NCI-H1105 (cell line): ENCODE measurements at regions not wholly inside any gene's neighbourhood (a gene's known extent, or its start where the extent isn't known, plus 50 kb on each side); places are given as distances from the start of the nearest gene placed in this dataset.
A peak's percentile ranks its signal among the peaks of the same experiment; 100 is the strongest.

Experiments used
- DNase-seq: peaks from one replicate; lab custom pipeline; 2025; lab: John Stamatoyannopoulos, UW

GRCh38 chr1:163013826-163014600 lies 55.1 kb upstream of the RGS4 start:
- DNase-seq, result no peak

DNA sequence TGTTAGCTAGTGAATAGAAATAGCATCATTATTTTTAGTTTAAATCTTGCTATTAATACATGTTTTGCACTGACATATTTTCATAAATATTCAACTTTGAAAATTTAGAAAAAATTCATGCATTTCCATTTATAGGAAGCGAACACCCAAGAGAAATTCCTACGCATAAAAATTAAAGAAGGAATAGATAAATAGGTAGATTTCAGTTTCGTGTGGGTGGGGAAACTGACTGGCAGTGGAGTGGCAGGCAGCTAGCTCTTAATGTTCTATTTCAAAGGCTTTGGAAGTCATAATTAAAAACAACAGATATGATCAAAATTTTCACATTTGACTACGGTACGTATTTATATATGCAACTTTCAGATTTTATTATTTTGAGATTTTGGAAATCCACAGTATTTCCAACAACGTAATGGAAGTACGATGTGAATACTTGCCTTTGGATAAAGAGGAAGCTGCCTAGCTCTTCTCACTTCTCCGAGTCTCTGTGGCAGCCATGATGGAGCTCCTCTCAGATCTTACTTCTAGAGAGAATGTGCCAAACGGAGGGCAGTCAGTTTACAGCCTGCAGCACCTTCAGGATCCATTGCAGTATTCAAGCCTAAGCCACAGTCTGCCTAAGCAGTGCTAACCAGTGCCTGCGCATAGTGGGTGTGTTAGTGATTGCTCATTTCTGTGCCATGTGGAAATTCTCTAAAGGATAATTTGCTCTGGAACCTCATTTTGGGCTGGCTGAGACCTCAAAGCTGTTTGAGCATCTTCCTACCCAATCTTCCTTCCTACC lies 62.9 kb upstream of the RGS4 start:
- no peak for DNase-seq

GRCh38 chr1:162997499-162998285 lies 71.5 kb upstream of the RGS4 start:
- DNase-seq, result no peak

DNA sequence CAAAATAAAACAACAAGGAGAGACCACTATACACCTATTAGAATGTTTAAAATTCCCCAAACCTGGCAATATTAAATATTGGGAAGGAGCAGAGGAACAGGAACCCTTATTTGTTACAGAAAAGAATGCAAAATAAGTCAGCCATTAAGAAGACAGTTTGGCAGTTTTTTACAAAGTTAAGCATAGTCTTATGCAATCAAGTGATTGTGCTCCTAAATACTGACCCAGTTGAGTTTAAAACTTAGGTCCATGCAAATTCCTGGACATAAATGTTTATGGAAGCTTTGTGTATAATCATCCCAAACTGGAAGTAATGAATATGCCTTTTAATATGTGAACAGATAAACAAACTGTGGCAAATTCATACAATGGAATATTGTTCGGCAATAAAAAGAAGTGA lies 72.9 kb upstream of the RGS4 start:
- no peak for DNase-seq

GRCh38 chr1:162994921-162995320 lies 74.2 kb upstream of the RGS4 start:
- DNase-seq, result no peak

DNA sequence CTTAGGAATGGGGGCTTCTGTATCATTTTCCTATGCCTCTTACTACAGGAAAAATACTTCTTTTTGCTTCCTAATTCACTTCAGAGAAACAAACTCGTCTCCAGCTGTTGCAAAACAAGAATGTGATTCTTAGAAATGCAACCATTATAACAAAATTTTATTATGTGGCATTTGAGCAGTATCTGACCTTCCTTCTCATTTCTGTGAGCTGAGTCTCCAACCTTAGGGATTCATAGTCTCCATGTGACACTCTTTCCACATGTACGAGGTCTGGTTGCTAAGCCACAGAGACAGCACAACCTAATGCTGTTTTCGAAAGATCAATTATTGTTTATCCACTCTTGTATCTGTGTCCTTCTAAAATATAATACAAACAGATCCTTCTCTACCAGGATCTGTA lies 75.3 kb upstream of the RGS4 start:
- no peak for DNase-seq

DNA sequence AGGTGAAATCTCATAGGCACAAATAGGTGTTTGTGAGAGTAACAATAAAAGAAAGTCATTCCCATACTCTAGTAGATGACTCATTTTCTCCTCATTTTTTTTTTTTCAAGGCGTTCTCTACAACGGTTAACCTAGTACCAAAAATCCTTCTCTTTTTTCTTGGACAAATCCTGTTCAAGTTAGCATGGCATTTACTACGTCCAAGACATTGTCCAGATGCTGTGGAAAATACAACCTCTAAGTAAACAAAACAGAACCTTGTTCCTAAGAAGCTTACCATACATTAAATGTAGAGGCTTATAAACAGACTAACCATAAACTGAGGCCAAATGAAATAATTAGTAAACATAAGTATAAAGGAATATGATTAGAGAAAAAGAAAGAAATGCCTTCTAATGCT lies 76.2 kb upstream of the RGS4 start:
- DNase-seq, result no peak

DNA sequence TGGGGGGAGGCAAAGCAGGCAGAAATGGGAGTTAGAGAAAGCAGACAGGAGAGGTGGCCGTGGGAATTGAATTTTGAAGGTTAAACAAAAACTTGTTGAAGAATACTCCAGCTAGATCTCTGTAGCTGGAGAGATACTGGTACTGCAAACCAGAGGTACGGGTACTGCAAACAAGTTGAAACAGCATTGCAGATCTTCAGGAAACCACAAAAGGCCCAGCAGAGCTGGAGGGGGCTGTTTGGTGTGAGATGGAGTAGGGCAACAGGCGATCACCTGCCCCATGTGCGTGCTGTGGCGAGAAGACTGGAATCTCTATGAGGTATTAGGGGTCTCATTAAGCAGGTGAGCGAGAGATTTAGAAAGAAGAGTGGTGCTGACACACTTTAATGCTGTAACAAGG lies 77.7 kb upstream of the RGS4 start:
- no peak for DNase-seq

GRCh38 chr1:162990665-162991064 lies 78.5 kb upstream of the RGS4 start:
- no peak for DNase-seq

GRCh38 chr1:162988869-162989268 lies 80.3 kb upstream of the RGS4 start:
- no peak for DNase-seq

GRCh38 chr1:162987866-162988265 lies 81.3 kb upstream of the RGS4 start:
- no peak for DNase-seq

GRCh38 chr1:162985816-162986435 lies 83.2 kb upstream of the RGS4 start:
- DNase-seq, result no peak

DNA sequence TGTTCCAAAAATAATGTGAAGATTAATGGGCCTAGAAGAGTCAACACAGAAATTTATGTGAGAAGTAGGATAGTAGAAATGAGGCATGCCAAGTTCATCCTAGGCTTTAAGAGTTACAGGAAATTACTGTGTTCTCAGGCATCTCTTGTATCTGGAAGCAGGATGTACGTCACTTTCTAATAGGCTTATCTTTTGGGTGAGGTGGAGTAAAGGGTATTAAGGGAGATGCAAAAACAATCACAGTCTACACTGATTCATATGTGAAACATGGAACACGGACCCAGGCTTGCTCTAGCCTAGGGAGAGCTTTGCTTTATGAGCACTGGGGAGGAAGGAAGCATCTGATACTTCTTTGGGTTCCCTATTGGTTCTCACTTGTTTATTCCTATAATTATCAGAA lies 84.5 kb upstream of the RGS4 start:
- DNase-seq, result no peak

DNA sequence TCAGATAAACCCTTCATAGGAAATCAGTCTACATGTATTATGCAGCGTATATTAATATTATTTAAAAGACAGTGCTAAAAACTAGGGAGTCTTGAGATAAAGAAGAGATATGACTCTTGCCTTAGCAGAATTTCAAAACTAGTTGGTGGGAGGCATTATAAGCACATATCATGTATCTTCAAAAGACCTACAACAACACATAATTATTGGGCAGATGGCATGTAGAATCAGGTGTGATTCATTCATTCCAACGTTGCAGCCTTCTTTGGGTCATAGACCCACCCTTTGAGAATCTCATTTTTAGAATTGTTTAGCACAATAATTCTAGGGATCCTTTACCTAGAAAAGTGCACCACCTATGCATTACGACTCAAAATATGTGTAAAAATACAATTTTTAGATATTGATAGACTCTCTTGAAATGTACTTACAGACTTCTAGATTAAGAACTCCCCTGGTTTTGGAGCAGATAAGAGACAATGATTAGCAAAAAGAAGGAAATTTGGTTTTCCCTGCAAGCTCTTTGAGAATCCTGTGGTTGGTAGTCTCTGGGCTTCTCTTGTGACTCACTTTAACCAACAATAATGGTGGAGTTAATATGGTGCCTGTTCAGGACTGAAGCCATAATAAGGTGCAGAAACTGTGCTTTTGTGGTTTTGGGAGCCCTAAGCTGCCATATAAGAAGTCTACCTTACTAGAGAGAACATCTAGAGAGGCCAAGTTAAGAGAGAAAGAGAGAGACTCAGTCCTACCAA lies 85.3 kb upstream of the RGS4 start:
- DNase-seq, result no peak

GRCh38 chr1:162982364-162982763 lies 86.8 kb upstream of the RGS4 start:
- DNase-seq, result no peak

DNA sequence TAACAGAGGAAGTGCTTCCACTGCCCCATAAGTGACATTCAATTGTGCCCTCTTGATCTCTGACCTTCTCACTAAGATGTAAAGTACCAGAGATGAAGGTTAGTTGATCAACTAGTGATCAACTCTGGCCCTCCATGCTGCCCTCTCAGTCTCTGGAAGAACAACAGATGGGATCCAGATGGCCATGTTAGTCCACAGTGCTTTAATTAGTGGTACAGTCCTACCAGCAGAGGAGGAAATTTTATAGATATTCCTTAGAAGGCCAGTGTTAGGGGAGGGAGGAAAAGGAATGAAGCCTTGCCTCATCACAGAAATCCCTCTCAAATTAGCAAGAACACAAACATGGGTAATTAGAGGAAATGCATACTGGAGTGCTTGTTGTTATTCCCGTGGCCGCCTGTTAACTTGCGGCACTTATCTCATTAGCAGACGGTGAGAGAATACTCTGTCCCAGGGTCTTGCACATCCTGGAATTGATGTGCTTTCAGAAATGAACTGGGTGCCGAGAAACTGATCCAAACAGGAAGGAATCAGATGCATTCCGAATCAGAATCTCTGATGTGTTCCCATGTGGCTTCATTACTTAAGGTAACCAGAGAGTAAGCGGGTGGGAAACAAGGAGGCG lies 91.1 kb upstream of the RGS4 start:
- no peak for DNase-seq

DNA sequence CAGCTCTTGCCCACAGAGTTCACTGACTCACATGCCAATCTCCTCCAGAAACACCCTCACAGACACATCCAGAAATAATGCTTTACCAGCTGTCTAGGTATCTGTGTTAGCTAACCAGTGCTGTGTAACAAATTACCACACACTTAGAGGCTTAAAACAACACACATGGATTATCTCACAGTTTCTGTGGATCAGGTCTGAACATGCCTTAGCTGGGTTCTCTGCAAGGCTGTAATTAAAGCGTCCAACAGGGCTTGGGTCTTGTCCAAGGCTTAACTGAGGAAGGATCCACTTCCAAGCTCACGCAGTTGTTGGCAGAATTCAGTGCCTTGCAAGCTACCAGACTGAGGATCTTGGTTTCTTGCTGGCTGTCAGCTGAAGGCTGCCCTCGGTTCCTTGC lies 92.5 kb upstream of the RGS4 start:
- peak; percentile 36 for DNase-seq

DNA sequence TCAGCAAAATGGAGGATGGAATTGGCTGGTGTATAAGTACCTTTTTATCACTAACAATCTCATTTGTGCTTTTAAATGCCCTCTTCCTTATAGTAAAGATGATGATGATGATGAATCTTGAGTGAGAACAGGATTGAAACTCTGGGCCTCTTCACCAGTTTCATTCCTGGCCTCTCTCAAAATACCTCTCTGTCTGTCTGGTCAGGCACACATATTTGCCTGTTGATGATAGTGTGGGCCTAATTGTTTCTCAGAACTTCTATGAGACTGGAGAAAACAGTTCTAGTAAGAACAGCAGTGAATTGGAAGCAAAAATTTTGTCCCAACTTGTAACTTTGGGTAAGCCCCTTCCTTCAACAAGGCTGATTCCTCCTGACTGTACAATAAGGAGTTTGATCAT lies 94.4 kb upstream of the RGS4 start:
- DNase-seq, result no peak

DNA sequence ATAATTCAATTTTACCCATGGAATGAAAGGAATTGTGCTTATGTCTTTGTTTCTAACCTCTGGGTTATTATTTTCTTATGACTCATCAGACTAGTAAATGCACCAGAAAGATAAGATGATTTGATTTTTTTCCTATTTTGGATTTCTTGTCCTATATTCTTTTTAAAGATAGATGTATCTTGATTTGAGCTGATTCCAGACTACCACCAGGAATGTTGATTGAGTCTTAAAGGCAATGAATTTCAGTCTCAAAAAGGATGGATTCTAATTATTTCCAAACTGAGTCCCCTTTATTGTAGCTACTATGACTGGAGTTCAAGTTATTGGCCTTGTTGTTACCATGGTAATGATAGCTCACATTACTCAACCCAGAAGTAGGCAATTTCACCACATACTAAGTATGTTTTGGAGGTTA lies 95.8 kb upstream of the RGS4 start:
- no peak for DNase-seq

- no peak for DNase-seq
Observed at GRCh38 chr1:162972773-162973172, 96.4 kb upstream of the RGS4 start.

GRCh38 chr1:162970021-162970420 lies 99.1 kb upstream of the RGS4 start:
- DNase-seq, result no peak
